ENCODE measurements at regions not wholly inside any gene's neighbourhood (a gene's known extent, or its start where the extent isn't known, plus 50 kb on each side); places are given as distances from the start of the nearest gene placed in this dataset.
A peak's percentile ranks its signal among the peaks of the same experiment; 100 is the strongest.

DNA sequence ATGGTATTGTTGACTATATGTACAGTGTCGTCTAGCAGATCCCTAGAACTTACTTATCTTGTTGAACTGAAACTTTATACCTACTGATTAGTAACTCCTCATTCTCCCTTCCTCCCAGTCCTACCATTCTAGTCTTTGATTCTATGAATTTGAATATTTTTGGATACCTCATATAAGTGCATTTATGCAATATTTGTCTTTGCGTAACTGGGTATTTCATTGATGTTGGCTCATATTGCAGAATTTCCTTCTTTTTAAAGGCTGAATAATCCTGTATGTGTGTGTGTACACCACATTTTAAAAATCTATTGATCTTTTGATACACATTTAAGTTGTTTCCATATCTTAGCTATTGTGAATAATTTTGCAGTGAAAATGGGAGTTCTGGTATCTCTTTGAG is 119.9 kb downstream of the SOX4 start:
- no peak overlapping the region for H3K4me3 Mint-ChIP-seq
- H3K9me3 Mint-ChIP-seq: peaks cover 1% of the 10 kb centered on the region
- peaks cover under 1% of the 10 kb centered on the region for H3K9me3 ChIP-seq (ENCODE audit: control insufficient read depth, low read length)
- H3K27me3 ChIP-seq (ENCODE audit: control insufficient read depth, insufficient read depth, low read length, poor library complexity, severe bottlenecking): no peaks in the 10 kb centered on the region
- no peaks in the 10 kb centered on the region for H3K27me3 Mint-ChIP-seq (ENCODE audit: insufficient read depth)
- H3K9ac ChIP-seq (ENCODE audit: extremely low read depth, low read length, poor library complexity, severe bottlenecking): no peak overlapping the region
- TF ChIP-seq, protein P1, sequence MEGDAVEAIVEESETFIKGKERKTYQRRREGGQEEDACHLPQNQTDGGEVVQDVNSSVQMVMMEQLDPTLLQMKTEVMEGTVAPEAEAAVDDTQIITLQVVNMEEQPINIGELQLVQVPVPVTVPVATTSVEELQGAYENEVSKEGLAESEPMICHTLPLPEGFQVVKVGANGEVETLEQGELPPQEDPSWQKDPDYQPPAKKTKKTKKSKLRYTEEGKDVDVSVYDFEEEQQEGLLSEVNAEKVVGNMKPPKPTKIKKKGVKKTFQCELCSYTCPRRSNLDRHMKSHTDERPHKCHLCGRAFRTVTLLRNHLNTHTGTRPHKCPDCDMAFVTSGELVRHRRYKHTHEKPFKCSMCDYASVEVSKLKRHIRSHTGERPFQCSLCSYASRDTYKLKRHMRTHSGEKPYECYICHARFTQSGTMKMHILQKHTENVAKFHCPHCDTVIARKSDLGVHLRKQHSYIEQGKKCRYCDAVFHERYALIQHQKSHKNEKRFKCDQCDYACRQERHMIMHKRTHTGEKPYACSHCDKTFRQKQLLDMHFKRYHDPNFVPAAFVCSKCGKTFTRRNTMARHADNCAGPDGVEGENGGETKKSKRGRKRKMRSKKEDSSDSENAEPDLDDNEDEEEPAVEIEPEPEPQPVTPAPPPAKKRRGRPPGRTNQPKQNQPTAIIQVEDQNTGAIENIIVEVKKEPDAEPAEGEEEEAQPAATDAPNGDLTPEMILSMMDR (conservative IDR thresholded peaks at IDR 0.05): no peak
- no peak overlapping the region for H3K27ac Mint-ChIP-seq
- H3K4me1 ChIP-seq (ENCODE audit: control insufficient read depth, insufficient read depth, low read length): peaks cover 15% of the 10 kb centered on the region
- DNase-seq: no peak
- peaks cover 14% of the 10 kb centered on the region for H3K36me3 Mint-ChIP-seq (ENCODE audit: low read depth)
- H3K4me3 ChIP-seq (ENCODE audit: low read length): no peak overlapping the region
- peaks cover 51% of the 10 kb centered on the region for H3K4me1 Mint-ChIP-seq
- 92 to 100% methylated on average over 1 to 2 of the region's 2 CpGs for WGBS, 2 experiments (ENCODE audit: insufficient coverage in 1 of 2, insufficient read length in 1 of 2)
- H3K36me3 ChIP-seq (ENCODE audit: control insufficient read depth, insufficient read depth, low read length): peaks cover 47% of the 10 kb centered on the region
- no peak overlapping the region for H3K27ac ChIP-seq (ENCODE audit: low read depth, low read length)

DNA sequence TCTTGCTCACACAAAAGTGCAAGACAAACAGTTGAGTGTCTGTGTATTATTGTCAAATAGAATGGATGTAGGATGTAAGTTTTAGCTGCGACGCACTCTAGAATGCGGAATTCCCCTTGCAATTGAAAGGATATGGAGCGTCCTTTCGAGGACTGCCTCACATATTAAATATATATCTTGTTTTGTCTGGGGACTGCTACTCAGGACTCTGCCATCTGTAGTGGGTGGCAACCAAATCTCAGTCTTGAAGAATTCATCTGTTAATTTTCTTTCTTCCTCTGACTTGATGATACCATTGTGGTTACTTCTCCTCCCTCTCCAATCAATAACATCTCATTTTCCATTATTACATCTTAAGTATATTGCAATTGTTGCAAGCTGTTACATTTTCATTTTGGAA is 121.6 kb downstream of the SOX4 start:
- TF ChIP-seq, protein P1 (conservative IDR thresholded peaks at IDR 0.05): no peak
- peaks cover 52% of the 10 kb centered on the region for H3K4me1 Mint-ChIP-seq
- peaks cover 12% of the 10 kb centered on the region for H3K9me3 ChIP-seq (ENCODE audit: control insufficient read depth, low read length)

DNA sequence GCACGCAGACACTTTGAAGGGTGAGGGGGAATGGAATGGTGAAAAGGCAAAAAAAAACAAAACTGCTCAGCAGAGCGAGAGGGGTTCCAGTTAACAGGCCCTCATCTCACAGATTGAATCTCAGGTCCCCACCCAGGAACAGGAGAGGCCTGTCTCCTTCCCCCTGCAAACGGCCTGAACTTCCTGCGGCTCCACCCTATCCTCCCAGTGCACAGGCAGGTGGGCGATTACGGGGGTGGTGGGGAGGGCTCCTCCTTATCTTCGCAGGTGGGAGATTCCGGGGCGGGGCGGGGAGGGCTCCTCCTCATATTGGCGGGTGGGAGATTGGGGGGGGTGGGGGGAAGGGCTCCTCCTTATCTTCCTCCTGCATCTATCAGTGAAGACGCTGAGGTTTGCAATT is 129.0 kb downstream of the SOX4 start:
- H3K27ac Mint-ChIP-seq: peak overlapping the region; percentile 74
- TF ChIP-seq, protein P1 (conservative IDR thresholded peaks at IDR 0.05): no peak
- Histone ChIP-seq H3K27me3 (ENCODE audit: control insufficient read depth, insufficient read depth, low read length, poor library complexity, severe bottlenecking) (no peaks in the 10 kb centered on the region), H3K9me3 (ENCODE audit: control insufficient read depth, low read length) (peaks cover 12% of the 10 kb centered on the region), H3K4me3 (ENCODE audit: low read length) (no peak overlapping the region), H3K27ac (ENCODE audit: low read depth, low read length) (no peak overlapping the region), H3K9ac (ENCODE audit: extremely low read depth, low read length, poor library complexity, severe bottlenecking) (no peak overlapping the region), H3K36me3 (ENCODE audit: control insufficient read depth, insufficient read depth, low read length) (peaks cover 53% of the 10 kb centered on the region), H3K4me1 (ENCODE audit: control insufficient read depth, insufficient read depth, low read length) (peaks cover 9% of the 10 kb centered on the region)
- H3K9me3 Mint-ChIP-seq: peaks cover 9% of the 10 kb centered on the region
- H3K4me1 Mint-ChIP-seq: peaks cover 38% of the 10 kb centered on the region
- WGBS, 2 experiments (ENCODE audit: insufficient coverage in 1 of 2, insufficient read length in 1 of 2): 38% methylated on average over 4 of the region's 12 CpGs; no CpG with 5 or more reads in 1 of the 2 experiments
- H3K4me3 Mint-ChIP-seq: no peak overlapping the region
- H3K27me3 Mint-ChIP-seq (ENCODE audit: insufficient read depth): no peaks in the 10 kb centered on the region
- DNase-seq: peak; percentile 82
- peaks cover 31% of the 10 kb centered on the region for H3K36me3 Mint-ChIP-seq (ENCODE audit: low read depth)

More for the DNA sequence above, 121.6 kb downstream of the SOX4 start:
- DNase-seq: no peak
- Histone ChIP-seq H3K9ac (ENCODE audit: extremely low read depth, low read length, poor library complexity, severe bottlenecking) (no peak overlapping the region), H3K4me1 (ENCODE audit: control insufficient read depth, insufficient read depth, low read length) (peaks cover 15% of the 10 kb centered on the region), H3K27me3 (ENCODE audit: control insufficient read depth, insufficient read depth, low read length, poor library complexity, severe bottlenecking) (no peaks in the 10 kb centered on the region), H3K4me3 (ENCODE audit: low read length) (no peak overlapping the region), H3K27ac (ENCODE audit: low read depth, low read length) (no peak overlapping the region), H3K36me3 (ENCODE audit: control insufficient read depth, insufficient read depth, low read length) (peaks cover 52% of the 10 kb centered on the region)
- Mint-ChIP-seq H3K27me3 (ENCODE audit: insufficient read depth) (no peaks in the 10 kb centered on the region), H3K9me3 (peaks cover 8% of the 10 kb centered on the region), H3K27ac (no peak overlapping the region), H3K4me3 (no peak overlapping the region), H3K36me3 (ENCODE audit: low read depth) (peaks cover 25% of the 10 kb centered on the region)
- 99% methylated on average over 5 of the region's 5 CpGs; no CpG with 5 or more reads in 1 of the 2 experiments for WGBS, 2 experiments (ENCODE audit: insufficient coverage in 1 of 2, insufficient read length in 1 of 2)

Measured in endodermal cell (in vitro differentiated cells).